C4-2B (cell line): ENCODE measurements at regions not wholly inside any gene's neighbourhood (a gene's known extent, or its start where the extent isn't known, plus 50 kb on each side); places are given as distances from the start of the nearest gene placed in this dataset.

ENCODE experiments used
- CTCF ChIP-seq: fragments of 450-650 bp; conservative IDR thresholded peaks from 2 replicates; pipeline ENCODE4 v1.5.1; 2017; ENCODE audit warnings: mild to moderate bottlenecking
- ZFX ChIP-seq: fragments of 450-650 bp; IDR thresholded peaks from 2 replicates; pipeline ENCODE4 v1.6.1; 2017

GRCh38 chr4:107220976-107221375, 184.9 kb upstream of the DKK2 start:
- TF ChIP-seq CTCF (no peak), ZFX (no peak)
